Right atrium auricular region (tissue), 2 donors: ENCODE measurements at regions not wholly inside any gene's neighbourhood (a gene's known extent, or its start where the extent isn't known, plus 50 kb on each side); places are given as distances from the start of the nearest gene placed in this dataset.

ENCODE experiments used
- DNase-seq: peaks from one replicate; pipeline ENCODE4 v3.0.0-alpha.2; 2019; ENCODE audit warnings: low spot score
- H3K27ac ChIP-seq, 2 donors: fragments of 200-600 bp; sonication (generic); 1 replicate in 1 of 2; 2 replicates in 1 of 2; pipeline ENCODE4 v1.5.1; 2016 to 2019
- H3K27me3 ChIP-seq, 2 donors: fragments of 200-600 bp; sonication (generic); one replicate each; pipeline versions ENCODE4 v1.5.1 to v1.6.0; 2017 to 2019
- H3K36me3 ChIP-seq: fragments of 200-600 bp; sonication (generic); one replicate; pipeline ENCODE4 v1.5.1; 2016
- H3K4me1 ChIP-seq, 2 donors: fragments of 200-600 bp; sonication (generic); one replicate each; pipeline versions ENCODE4 v1.5.1 to v1.6.0; 2017 to 2019
- H3K4me3 ChIP-seq, 2 donors: fragments of 200-600 bp; sonication (generic); 1 replicate in 1 of 2; 2 replicates in 1 of 2; pipeline ENCODE4 v1.5.1; 2017 to 2019; ENCODE audit warnings: mild to moderate bottlenecking in 1 of 2, moderate library complexity in 1 of 2
- H3K9me3 ChIP-seq, 2 donors: fragments of 200-600 bp; sonication (generic); one replicate each; pipeline ENCODE4 v1.5.1; 2019
- CTCF ChIP-seq, 2 donors: fragments of 200-600 bp; sonication (generic); IDR thresholded peaks; one replicate each; pipeline ENCODE4 v1.5.1; 2019; ENCODE audit warnings: antibody characterized with exemption in 2 of 2

DNA sequence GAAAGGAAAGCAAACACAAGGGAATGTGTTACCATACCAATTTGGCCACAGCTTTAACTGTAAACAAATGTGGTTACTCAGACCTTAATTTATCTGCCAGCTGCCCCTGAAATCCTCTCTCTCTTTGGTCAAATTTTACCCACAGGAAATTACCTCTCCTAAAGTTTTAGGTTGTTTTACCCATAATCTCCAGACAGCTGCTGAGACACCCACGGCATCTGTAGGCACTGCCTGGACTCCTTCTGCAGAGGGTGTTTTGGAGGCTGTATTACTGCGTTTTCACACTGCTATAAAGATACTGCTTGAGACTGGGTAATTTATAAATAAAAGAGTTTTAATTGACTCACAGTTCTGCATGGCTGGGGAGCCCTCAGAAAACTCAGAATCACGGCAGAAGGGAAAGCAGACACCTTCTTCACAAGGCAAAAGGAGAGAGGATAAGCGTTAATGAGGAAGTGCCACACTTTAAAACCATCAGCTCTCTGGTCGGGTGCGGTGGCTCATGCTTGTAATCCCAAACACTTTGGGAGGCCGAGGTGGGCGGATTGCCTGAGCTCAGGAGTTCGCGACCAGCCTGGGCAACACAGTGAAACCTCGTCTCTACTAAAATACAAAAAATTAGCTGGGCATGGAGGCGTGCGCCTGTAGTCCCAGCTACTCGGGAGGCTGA lies 677.5 kb upstream of the FSHR start:
- peak overlapping the region; percentile 54 to 82 for H3K27ac ChIP-seq

DNA sequence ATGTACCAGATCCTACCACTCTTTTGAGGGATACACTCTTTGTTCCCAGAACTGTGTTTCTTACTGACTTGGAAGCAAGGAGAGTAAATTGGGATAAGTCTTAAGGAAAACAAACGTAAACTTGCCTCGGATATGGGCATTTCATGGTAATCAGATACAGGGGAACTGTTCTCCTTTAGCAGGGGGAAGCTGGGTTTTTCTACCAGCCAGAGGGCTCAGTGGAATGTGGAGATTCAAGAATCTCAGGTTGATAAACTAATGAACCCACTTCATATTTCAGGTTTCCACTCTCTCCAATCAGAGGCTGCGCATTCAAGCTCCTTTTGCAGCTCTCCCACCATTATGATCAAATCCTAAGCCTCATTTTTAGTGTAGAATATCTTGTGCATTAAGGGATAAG lies 676.5 kb upstream of the FSHR start:
- H3K4me1 ChIP-seq = no peaks in the 10 kb centered on the region
- no peaks in the 10 kb centered on the region for H3K27me3 ChIP-seq
- no peak for DNase-seq
- no peak overlapping the region for H3K4me3 ChIP-seq
- no peak for TF ChIP-seq CTCF (IDR thresholded peaks at IDR 0.05)
- no peaks in the 10 kb centered on the region for H3K9me3 ChIP-seq
- no peaks in the 10 kb centered on the region for H3K36me3 ChIP-seq
- H3K27ac ChIP-seq = peak overlapping the region in 1 of 2 donors; percentile 82

More for the DNA sequence above, 677.5 kb upstream of the FSHR start:
- Histone ChIP-seq H3K9me3 (no peaks in the 10 kb centered on the region), H3K4me1 (no peaks in the 10 kb centered on the region), H3K4me3 (peak overlapping the region; percentile 0 to 9), H3K27me3 (no peaks in the 10 kb centered on the region), H3K36me3 (no peaks in the 10 kb centered on the region)
- no peak for DNase-seq
- TF ChIP-seq CTCF (IDR thresholded peaks at IDR 0.05) = no peak

DNA sequence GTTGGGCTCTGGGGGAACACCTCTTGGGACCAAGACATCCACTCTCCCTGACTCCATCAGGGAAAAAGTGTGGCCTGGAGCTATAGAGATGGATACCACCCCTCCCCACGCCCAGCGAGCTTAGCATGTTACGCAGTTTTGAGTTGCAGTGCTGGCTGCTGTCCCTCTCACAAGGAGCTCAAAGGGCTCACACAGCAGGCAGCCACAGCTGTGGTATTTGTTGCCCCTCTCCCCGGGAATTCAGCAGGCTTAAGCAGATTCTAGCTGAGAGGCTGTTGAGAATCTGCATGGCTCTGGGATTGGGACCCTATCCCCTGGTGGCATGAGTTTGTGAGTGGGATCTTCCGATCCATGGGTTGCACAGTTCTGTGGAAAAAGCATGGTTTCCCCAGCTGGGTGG lies 673.1 kb upstream of the FSHR start:
- Histone ChIP-seq H3K9me3 (peaks cover 0 to 14% of the 10 kb centered on the region in 2 donors), H3K27ac (no peak overlapping the region), H3K4me1 (no peaks in the 10 kb centered on the region), H3K36me3 (no peaks in the 10 kb centered on the region), H3K4me3 (no peak overlapping the region), H3K27me3 (no peaks in the 10 kb centered on the region)
- no peak for DNase-seq
- no peak for TF ChIP-seq CTCF (IDR thresholded peaks at IDR 0.05)

DNA sequence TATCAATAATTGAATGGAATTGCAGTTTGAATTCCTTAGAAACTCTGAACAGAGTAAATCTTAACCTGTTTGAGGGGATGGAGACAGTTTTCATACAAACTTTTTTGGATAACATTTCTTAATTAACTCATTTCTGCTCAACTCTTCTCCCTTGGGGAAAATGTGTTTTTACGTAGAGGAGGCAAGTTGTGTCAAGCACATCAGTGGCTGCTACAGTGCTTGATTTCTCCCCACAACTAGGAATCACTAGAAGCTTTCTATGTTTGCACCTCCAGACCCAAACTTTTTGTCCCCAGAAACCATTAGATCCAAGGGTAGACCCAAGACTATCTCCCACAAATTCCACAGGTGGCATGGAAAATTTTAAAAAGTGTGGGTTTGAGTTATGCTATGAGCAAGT lies 658.9 kb upstream of the FSHR start:
- no peak for TF ChIP-seq CTCF (IDR thresholded peaks at IDR 0.05)
- peak overlapping the region; percentile 40 to 74 for H3K27ac ChIP-seq
- H3K36me3 ChIP-seq = no peaks in the 10 kb centered on the region
- H3K4me1 ChIP-seq = no peaks in the 10 kb centered on the region
- H3K27me3 ChIP-seq = no peaks in the 10 kb centered on the region
- no peaks in the 10 kb centered on the region for H3K9me3 ChIP-seq
- no peak for DNase-seq
- no peak overlapping the region for H3K4me3 ChIP-seq

GRCh38 chr2:49812730-49813129 lies 658.4 kb upstream of the FSHR start:
- Histone ChIP-seq H3K9me3 (no peaks in the 10 kb centered on the region), H3K27me3 (no peaks in the 10 kb centered on the region), H3K4me1 (no peaks in the 10 kb centered on the region), H3K4me3 (no peak overlapping the region), H3K27ac (peak overlapping the region; percentile 40 to 74), H3K36me3 (no peaks in the 10 kb centered on the region)
- TF ChIP-seq CTCF (IDR thresholded peaks at IDR 0.05) = no peak
- DNase-seq = no peak

DNA sequence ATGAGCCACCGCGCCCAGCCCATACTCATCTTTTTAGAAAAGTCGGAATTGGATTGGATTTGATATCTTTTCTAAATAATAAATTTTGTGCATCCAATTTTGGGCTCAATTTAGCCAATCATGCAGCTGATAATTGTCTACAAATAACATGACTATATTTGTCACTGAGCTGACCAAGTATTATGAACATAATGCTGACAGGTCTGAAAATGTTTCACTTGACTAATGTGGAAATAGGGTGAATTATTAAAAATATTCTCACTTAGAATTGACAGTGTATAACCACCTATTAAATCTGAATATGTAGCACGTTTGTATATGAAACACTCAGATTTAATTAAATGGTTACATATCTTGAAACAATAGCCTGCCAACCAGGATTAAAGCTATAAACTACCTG lies 657.2 kb upstream of the FSHR start:
- no peaks in the 10 kb centered on the region for H3K36me3 ChIP-seq
- no peaks in the 10 kb centered on the region for H3K27me3 ChIP-seq
- no peak overlapping the region for H3K4me3 ChIP-seq
- no peak for DNase-seq
- no peaks in the 10 kb centered on the region for H3K9me3 ChIP-seq
- H3K27ac ChIP-seq = peak overlapping the region; percentile 26 to 74
- no peak for TF ChIP-seq CTCF (IDR thresholded peaks at IDR 0.05)
- no peaks in the 10 kb centered on the region for H3K4me1 ChIP-seq
